ENCODE measurements at regions not wholly inside any gene's neighbourhood (a gene's known extent, or its start where the extent isn't known, plus 50 kb on each side); places are given as distances from the start of the nearest gene placed in this dataset.

GRCh38 chr20:21994203-21994602, 288.7 kb downstream of the PAX1 start:
- Histone ChIP-seq H2AFZ (ENCODE audit: low read length) (no peak overlapping the region), H3K36me3 (replicated peaks in 1 of 2; ENCODE audit: control insufficient read depth in 1 of 2, insufficient read depth in 2 of 2, low read length in 2 of 2) (no peaks in the 10 kb centered on the region), H4K20me1 (ENCODE audit: insufficient read depth, low read length) (no peaks in the 10 kb centered on the region), H3K79me2 (ENCODE audit: insufficient read depth, low read length) (no peaks in the 10 kb centered on the region), H3K4me2 (ENCODE audit: low read depth, low read length) (no peak overlapping the region), H3K9me3 (ENCODE audit: low read length) (no peaks in the 10 kb centered on the region), H3K27ac (ENCODE audit: extremely low read length, insufficient read depth, low read length) (no peak overlapping the region), H3K4me1 (ENCODE audit: insufficient read depth, low read length) (no peaks in the 10 kb centered on the region), H3K9ac (ENCODE audit: insufficient read depth, low read depth, low read length) (no peak overlapping the region), H3K27me3 (ENCODE audit: control insufficient read depth in 1 of 2, insufficient read depth in 2 of 2, low read length in 2 of 2) (no peaks in the 10 kb centered on the region), H3K4me3 (replicated peaks in 1 of 3; ENCODE audit: insufficient read depth in 1 of 3, low read depth in 2 of 3, low read length in 3 of 3) (no peak overlapping the region)
- TF ChIP-seq MAFK (conservative IDR thresholded peaks at IDR 0.05 in 1 of 2, IDR thresholded peaks at IDR 0.05 in 1 of 2; ENCODE audit: low read length in 2 of 2) = no peak
- no peak for TF ChIP-seq CHD4 (IDR thresholded peaks at IDR 0.05; ENCODE audit: borderline replicate concordance, low read length)
- TF ChIP-seq ZNF530 (CRISPR knock-in tag; IDR thresholded peaks at IDR 0.05; ENCODE audit: low read depth) = no peak
- no peak for TF ChIP-seq ZSCAN20 (CRISPR knock-in tag; IDR thresholded peaks at IDR 0.05; ENCODE audit: borderline replicate concordance)
- TF ChIP-seq POLR2G (IDR thresholded peaks at IDR 0.05; ENCODE audit: low read depth, low read length) = no peak
- TF ChIP-seq ZNF556 (CRISPR knock-in tag; IDR thresholded peaks at IDR 0.05; ENCODE audit: borderline replicate concordance) = no peak
- TF ChIP-seq PRDM4 (CRISPR knock-in tag; IDR thresholded peaks at IDR 0.05; ENCODE audit: borderline replicate concordance) = no peak
- no peak for TF ChIP-seq ZNF672 (CRISPR knock-in tag; IDR thresholded peaks at IDR 0.05)
- TF ChIP-seq ZNF670 (CRISPR knock-in tag; IDR thresholded peaks at IDR 0.05; ENCODE audit: borderline replicate concordance) = no peak
- TF ChIP-seq ZNF773 (CRISPR knock-in tag; IDR thresholded peaks at IDR 0.05; ENCODE audit: borderline replicate concordance) = no peak
- no peak for TF ChIP-seq JARID2 (CRISPR knock-in tag; IDR thresholded peaks at IDR 0.05; ENCODE audit: insufficient replicate concordance)
- TF ChIP-seq, protein P1, sequence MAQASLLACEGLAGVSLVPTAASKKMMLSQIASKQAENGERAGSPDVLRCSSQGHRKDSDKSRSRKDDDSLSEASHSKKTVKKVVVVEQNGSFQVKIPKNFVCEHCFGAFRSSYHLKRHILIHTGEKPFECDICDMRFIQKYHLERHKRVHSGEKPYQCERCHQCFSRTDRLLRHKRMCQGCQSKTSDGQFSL (CRISPR knock-in tag; IDR thresholded peaks at IDR 0.05) = no peak
- in situ Hi-C loops (cut with HindIII; ENCODE audit: extremely low pct_ligation_motif_present, low pct_unique_long_range_greater_than_20kb) (no loop called here), intact Hi-C loops (cut with micrococcal nuclease; ENCODE audit: unreplicated experiment) (no loop called here)
- POLR2A ChIA-PET = no interaction called here
- no peak for DNase-seq (ENCODE audit: low spot score)
- no peak for ATAC-seq
- CTCF ChIA-PET (ENCODE audit: low intra/inter-chr PET ratio, low total read pairs) = no interaction called here
- no peak for FAIRE-seq
- 2% methylated on average over 2 of the region's 2 CpGs for WGBS (ENCODE audit: low lambda C conversion rate)
- BruUV-seq (replicated peaks) = no TSS peak

All from HepG2 (cell line).